ENCODE measurements at regions not wholly inside any gene's neighbourhood (a gene's known extent, or its start where the extent isn't known, plus 50 kb on each side); places are given as distances from the start of the nearest gene placed in this dataset.
"Not testable (repeated sequence)": the region's sequence is repeated elsewhere in the genome, so short reads cannot be mapped to it uniquely, and the experiment has no call there.

GRCh38 chr13:18677403-18677802, 504.2 kb downstream of the TUBA3C start:
- not testable (repeated sequence) for TF ChIP-seq EP300, CTCF, POLR2AphosphoS5 (IDR thresholded peaks at IDR 0.05)

Measured in gastroesophageal sphincter (tissue), 3 donors.